ENCODE measurements at regions not wholly inside any gene's neighbourhood (a gene's known extent, or its start where the extent isn't known, plus 50 kb on each side); places are given as distances from the start of the nearest gene placed in this dataset.

GRCh38 chr7:131667699-131668098 is 111.3 kb upstream of the PODXL start:
- TF ChIP-seq YY1 (IDR thresholded peaks at IDR 0.05; ENCODE audit: low read depth) = no peak
- no peak for TF ChIP-seq CHD2 (IDR thresholded peaks at IDR 0.05; ENCODE audit: low read length, partially characterized antibody)
- TF ChIP-seq USF2 (IDR thresholded peaks at IDR 0.05; ENCODE audit: borderline replicate concordance, low read depth, low read length) = no peak
- no peak for TF ChIP-seq MEF2A (IDR thresholded peaks at IDR 0.05; ENCODE audit: borderline replicate concordance, low read depth)
- no peak for TF ChIP-seq EZH2phosphoT487 (IDR thresholded peaks at IDR 0.05; ENCODE audit: borderline replicate concordance, low read depth)
- no peak for TF ChIP-seq RFX5 (IDR thresholded peaks at IDR 0.05; ENCODE audit: low read length)
- no peak for TF ChIP-seq ELF1 (IDR thresholded peaks at IDR 0.05)
- no peak for TF ChIP-seq SMC3 (IDR thresholded peaks at IDR 0.05; ENCODE audit: low read depth, low read length)
- no peak for TF ChIP-seq FOSL2 (IDR thresholded peaks at IDR 0.05; ENCODE audit: borderline replicate concordance, low read depth)
- no peak for TF ChIP-seq TAF1 (IDR thresholded peaks at IDR 0.05; ENCODE audit: borderline replicate concordance, low read depth, low read length)
- no peak for TF ChIP-seq PBX3 (IDR thresholded peaks at IDR 0.05)
- TF ChIP-seq NRF1 (IDR thresholded peaks at IDR 0.05; ENCODE audit: low read depth, low read length) = no peak
- no peak for TF ChIP-seq EP300 (IDR thresholded peaks at IDR 0.05; ENCODE audit: borderline replicate concordance in 1 of 2, low read depth in 1 of 2, low read length in 1 of 2)
- TF ChIP-seq ZBTB33 (IDR thresholded peaks at IDR 0.05; ENCODE audit: borderline replicate concordance, low read depth) = no peak
- no peak for TF ChIP-seq CTCF (IDR thresholded peaks at IDR 0.05)
- TF ChIP-seq MXI1 (IDR thresholded peaks at IDR 0.05; ENCODE audit: low read depth, low read length) = no peak
- no peak for TF ChIP-seq IRF3 (IDR thresholded peaks at IDR 0.05; ENCODE audit: low read depth, low read length)
- no peak for TF ChIP-seq GABPA (IDR thresholded peaks at IDR 0.05; ENCODE audit: low read depth)
- no peak for TF ChIP-seq REST (IDR thresholded peaks at IDR 0.05; ENCODE audit: low read depth, low read length)
- TF ChIP-seq GATA2 (CRISPR knock-in tag; IDR thresholded peaks at IDR 0.05) = no peak
- Histone ChIP-seq H3K36me3 (replicated peaks in 1 of 2; ENCODE audit: control insufficient read depth in 1 of 2, insufficient read depth in 2 of 2, low read length in 1 of 2) (no peaks in the 10 kb centered on the region), H3K27ac (ENCODE audit: low read depth in 2 of 2, low read length in 1 of 2) (no peak overlapping the region), H4K20me1 (ENCODE audit: insufficient read depth) (no peaks in the 10 kb centered on the region), H2AFZ (ENCODE audit: low read depth) (no peak overlapping the region), H3K4me2 (no peak overlapping the region), H3K9me3 (no peaks in the 10 kb centered on the region), H3K79me2 (ENCODE audit: insufficient read depth) (no peaks in the 10 kb centered on the region), H3F3A (replicated peaks; ENCODE audit: insufficient read depth) (no peaks in the 10 kb centered on the region), H3K4me1 (ENCODE audit: control insufficient read depth in 1 of 2, insufficient read depth in 2 of 2, low read depth in 1 of 2, low read length in 1 of 2) (no peaks in the 10 kb centered on the region), H3K4me3 (ENCODE audit: low read depth in 2 of 2, low read length in 1 of 2) (no peak overlapping the region), H3K27me3 (ENCODE audit: insufficient read depth) (no peaks in the 10 kb centered on the region), H3K9me2 (no peaks in the 10 kb centered on the region), H3K9ac (no peak overlapping the region)
- ChIA-PET CTCF (interaction anchor here (0.7 to 5.0 kb wide), 4 partner anchors 13 to 216 kb away, joined by 3 to 34 read pairs (median 5); no protein-coding TSS in a partner anchor), POLR2A (no interaction called here)
- WGBS (ENCODE audit: low lambda C conversion rate) = 58% methylated on average over 4 of the region's 4 CpGs
- DNase-seq = no peak

All from SK-N-SH (cell line).